ENCODE measurements at regions not wholly inside any gene's neighbourhood (a gene's known extent, or its start where the extent isn't known, plus 50 kb on each side); places are given as distances from the start of the nearest gene placed in this dataset.
"Not testable (repeated sequence)": the region's sequence is repeated elsewhere in the genome, so short reads cannot be mapped to it uniquely, and the experiment has no call there.

DNA sequence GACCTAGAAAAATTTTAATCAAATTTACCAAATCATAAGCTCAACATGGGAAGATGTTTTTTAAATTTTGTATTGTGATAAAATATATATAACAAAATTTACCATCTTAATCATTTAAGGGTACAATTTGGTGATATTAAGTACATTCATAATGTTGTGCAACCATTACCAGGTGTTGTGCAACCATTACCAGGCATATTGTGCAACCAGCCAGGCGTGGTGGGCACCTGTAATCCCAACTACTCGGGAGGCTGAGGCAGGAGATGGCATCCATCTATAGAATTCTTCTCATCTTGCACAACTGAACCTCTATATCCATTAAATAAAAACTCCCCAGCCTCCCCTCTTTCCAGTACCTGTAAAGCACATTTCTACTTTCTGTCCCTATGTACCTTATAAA lies 124.5 kb upstream of the SLC13A1 start:
- H3K4me3 ChIP-seq (ENCODE audit: low read depth, low read length, poor library complexity, severe bottlenecking), result no peak overlapping the region
- ChIA-PET POLR2A (ENCODE audit: low non-redundant PET) (no interaction called here), CTCF (no interaction called here)
- intact Hi-C loops (cut with micrococcal nuclease; ENCODE audit: unreplicated experiment), result no loop called here
- no peaks in the 10 kb centered on the region for H3K27me3 ChIP-seq (replicated peaks; ENCODE audit: insufficient read depth, low read depth, low read length, poor library complexity)
- no peaks in the 10 kb centered on the region for H3K4me1 ChIP-seq (ENCODE audit: insufficient read depth, low read length, poor library complexity, severe bottlenecking)
- TF ChIP-seq CTCF (conservative IDR thresholded peaks at IDR 0.05; ENCODE audit: low read depth, low read length) (no peak), EZH2 (IDR thresholded peaks at IDR 0.05; ENCODE audit: borderline replicate concordance, low read depth, low read length, poor library complexity, severe bottlenecking) (no peak)
- H3K9me3 ChIP-seq (ENCODE audit: low read depth, low read length, poor library complexity, severe bottlenecking), result no peaks in the 10 kb centered on the region
- DNase-seq (ENCODE audit: low spot score), result no peak
- BruUV-seq (replicated peaks), result no TSS peak
- no peak overlapping the region for H3K27ac ChIP-seq (ENCODE audit: low read depth, low read length, poor library complexity, severe bottlenecking)
- no peaks in the 10 kb centered on the region for H3K36me3 ChIP-seq (ENCODE audit: insufficient read depth, low read length, poor library complexity, severe bottlenecking)

DNA sequence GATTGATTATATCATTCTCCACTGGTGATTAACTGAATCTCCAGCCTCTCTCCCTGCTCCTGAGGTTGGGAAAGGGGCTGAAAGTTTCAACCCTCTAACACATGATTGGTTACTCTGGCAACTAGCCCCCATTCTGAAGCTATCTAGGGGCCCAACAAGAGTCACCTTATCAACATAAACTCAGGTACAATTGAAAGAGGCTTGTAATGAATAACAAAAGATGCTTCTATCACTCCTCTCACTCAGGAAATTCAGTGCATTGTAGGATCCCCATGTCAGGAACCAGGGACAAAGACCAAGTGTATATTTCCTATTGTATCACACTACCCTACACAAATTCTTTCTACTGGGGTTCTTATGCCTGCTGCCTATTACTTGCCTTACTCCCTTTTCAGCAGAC lies 123.9 kb upstream of the SLC13A1 start:
- intact Hi-C loops (cut with micrococcal nuclease; ENCODE audit: unreplicated experiment), result no loop called here
- H3K9me3 ChIP-seq (ENCODE audit: low read depth, low read length, poor library complexity, severe bottlenecking), result no peaks in the 10 kb centered on the region
- H3K27ac ChIP-seq (ENCODE audit: low read depth, low read length, poor library complexity, severe bottlenecking), result no peak overlapping the region
- TF ChIP-seq EZH2 (IDR thresholded peaks at IDR 0.05; ENCODE audit: borderline replicate concordance, low read depth, low read length, poor library complexity, severe bottlenecking), result no peak
- no peak for TF ChIP-seq CTCF (conservative IDR thresholded peaks at IDR 0.05; ENCODE audit: low read depth, low read length)
- POLR2A ChIA-PET (ENCODE audit: low non-redundant PET), result no interaction called here
- H3K36me3 ChIP-seq (ENCODE audit: insufficient read depth, low read length, poor library complexity, severe bottlenecking), result no peaks in the 10 kb centered on the region
- CTCF ChIA-PET, result no interaction called here
- H3K27me3 ChIP-seq (replicated peaks; ENCODE audit: insufficient read depth, low read depth, low read length, poor library complexity), result no peaks in the 10 kb centered on the region
- H3K4me3 ChIP-seq (ENCODE audit: low read depth, low read length, poor library complexity, severe bottlenecking), result no peak overlapping the region
- BruUV-seq (replicated peaks), result no TSS peak
- no peak for DNase-seq (ENCODE audit: low spot score)
- H3K4me1 ChIP-seq (ENCODE audit: insufficient read depth, low read length, poor library complexity, severe bottlenecking), result no peaks in the 10 kb centered on the region

DNA sequence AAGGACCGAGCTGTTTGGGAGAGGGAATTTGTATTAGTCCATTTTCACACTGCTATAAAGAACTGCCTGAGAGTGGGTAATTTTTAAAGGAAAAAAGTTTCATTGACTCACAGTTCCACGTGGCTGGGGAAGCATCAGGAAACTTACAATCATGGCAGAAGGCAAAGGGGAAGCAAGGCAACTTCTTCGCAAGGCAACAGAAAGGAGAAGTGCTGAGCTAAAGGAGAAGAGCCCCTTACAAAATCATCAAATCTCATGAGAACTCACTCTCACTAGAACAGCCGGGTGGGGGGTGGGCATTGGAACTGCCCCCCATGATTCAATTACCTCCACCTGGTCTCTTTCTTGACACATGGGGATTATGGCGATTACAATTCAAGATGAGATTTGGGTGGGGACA lies 121.8 kb upstream of the SLC13A1 start:
- H3K27me3 ChIP-seq (replicated peaks; ENCODE audit: insufficient read depth, low read depth, low read length, poor library complexity); intact Hi-C loops (cut with micrococcal nuclease; ENCODE audit: unreplicated experiment); H3K27ac ChIP-seq (ENCODE audit: low read depth, low read length, poor library complexity, severe bottlenecking); DNase-seq (ENCODE audit: low spot score); H3K4me3 ChIP-seq (ENCODE audit: low read depth, low read length, poor library complexity, severe bottlenecking); H3K9me3 ChIP-seq (ENCODE audit: low read depth, low read length, poor library complexity, severe bottlenecking); H3K36me3 ChIP-seq (ENCODE audit: insufficient read depth, low read length, poor library complexity, severe bottlenecking); CTCF ChIA-PET; H3K4me1 ChIP-seq (ENCODE audit: insufficient read depth, low read length, poor library complexity, severe bottlenecking); POLR2A ChIA-PET (ENCODE audit: low non-redundant PET); BruUV-seq (replicated peaks): not testable (repeated sequence)

DNA sequence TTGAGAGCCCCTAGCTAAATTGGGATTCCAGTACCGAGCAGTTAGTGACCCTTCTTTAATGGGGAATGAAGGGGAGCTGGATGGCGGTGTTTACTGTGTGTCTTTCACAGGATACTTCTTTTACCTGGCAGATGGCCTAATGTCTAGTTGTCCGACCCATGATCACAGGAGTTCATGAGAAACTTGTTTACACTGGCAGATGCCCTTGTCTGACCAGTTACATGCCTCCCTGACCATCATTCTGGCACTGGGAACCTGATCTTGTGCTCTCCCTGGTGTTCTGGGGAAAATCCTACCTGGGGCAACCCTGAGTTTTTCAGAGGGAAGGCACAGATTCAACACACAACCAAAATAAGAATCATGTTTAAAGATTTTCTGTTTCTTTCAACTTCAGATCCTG lies 120.1 kb upstream of the SLC13A1 start:
- DNase-seq (ENCODE audit: low spot score), result no peak
- Histone ChIP-seq H3K27ac (ENCODE audit: low read depth, low read length, poor library complexity, severe bottlenecking) (no peak overlapping the region), H3K27me3 (replicated peaks; ENCODE audit: insufficient read depth, low read depth, low read length, poor library complexity) (no peaks in the 10 kb centered on the region), H3K36me3 (ENCODE audit: insufficient read depth, low read length, poor library complexity, severe bottlenecking) (no peaks in the 10 kb centered on the region), H3K9me3 (ENCODE audit: low read depth, low read length, poor library complexity, severe bottlenecking) (no peaks in the 10 kb centered on the region), H3K4me1 (ENCODE audit: insufficient read depth, low read length, poor library complexity, severe bottlenecking) (no peaks in the 10 kb centered on the region), H3K4me3 (ENCODE audit: low read depth, low read length, poor library complexity, severe bottlenecking) (no peak overlapping the region)
- CTCF ChIA-PET, result no interaction called here
- intact Hi-C loops (cut with micrococcal nuclease; ENCODE audit: unreplicated experiment), result no loop called here
- TF ChIP-seq CTCF (conservative IDR thresholded peaks at IDR 0.05; ENCODE audit: low read depth, low read length) (no peak), EZH2 (IDR thresholded peaks at IDR 0.05; ENCODE audit: borderline replicate concordance, low read depth, low read length, poor library complexity, severe bottlenecking) (no peak)
- POLR2A ChIA-PET (ENCODE audit: low non-redundant PET), result no interaction called here
- BruUV-seq (replicated peaks), result no TSS peak
